ENCODE measurements at regions not wholly inside any gene's neighbourhood (a gene's known extent, or its start where the extent isn't known, plus 50 kb on each side); places are given as distances from the start of the nearest gene placed in this dataset.

- peak; percentile 56 for DNase-seq
Observed at GRCh38 chr22:27405672-27406388, 395.7 kb downstream of the MN1 start.

GRCh38 chr22:27406389-27406861 is 395.1 kb downstream of the MN1 start:
- no peak for DNase-seq

GRCh38 chr22:27407369-27407985 is 394.1 kb downstream of the MN1 start:
- DNase-seq, result no peak

- no peak for DNase-seq
Observed at GRCh38 chr22:27408068-27408467, 393.5 kb downstream of the MN1 start.

GRCh38 chr22:27409299-27409698 is 392.3 kb downstream of the MN1 start:
- DNase-seq, result no peak

GRCh38 chr22:27412866-27413445 is 388.6 kb downstream of the MN1 start:
- DNase-seq, result no peak

GRCh38 chr22:27413702-27414101 is 387.9 kb downstream of the MN1 start:
- no peak for DNase-seq

GRCh38 chr22:27416511-27417420 is 384.8 kb downstream of the MN1 start:
- no peak for DNase-seq

GRCh38 chr22:27417421-27417814 is 384.1 kb downstream of the MN1 start:
- DNase-seq, result no peak

- no peak for DNase-seq
Observed at GRCh38 chr22:27418261-27418660, 383.3 kb downstream of the MN1 start.

GRCh38 chr22:27419473-27419872 is 382.1 kb downstream of the MN1 start:
- no peak for DNase-seq

GRCh38 chr22:27420195-27420816 is 381.2 kb downstream of the MN1 start:
- DNase-seq, result no peak

- DNase-seq, result no peak
Observed at GRCh38 chr22:27420817-27421361, 380.7 kb downstream of the MN1 start.

GRCh38 chr22:27422442-27422841 is 379.1 kb downstream of the MN1 start:
- DNase-seq, result no peak

GRCh38 chr22:27424319-27424718 is 377.2 kb downstream of the MN1 start:
- DNase-seq, result no peak

- DNase-seq, result no peak
Observed at GRCh38 chr22:27429476-27429875, 372.1 kb downstream of the MN1 start.

- DNase-seq, result no peak
Observed at GRCh38 chr22:27431081-27431480, 370.5 kb downstream of the MN1 start.

GRCh38 chr22:27431896-27432295 is 369.7 kb downstream of the MN1 start:
- no peak for DNase-seq

GRCh38 chr22:27433099-27433498 is 368.5 kb downstream of the MN1 start:
- DNase-seq, result no peak

GRCh38 chr22:27433585-27434190 is 367.9 kb downstream of the MN1 start:
- DNase-seq, result no peak

- DNase-seq, result no peak
Observed at GRCh38 chr22:27434898-27435297, 366.7 kb downstream of the MN1 start.

Data from activated CD4-positive, alpha-beta T cell treated with anti-CD3 and anti-CD28 coated beads, Interleukin-2, Interleukin-6, amounts not matched to agents 100 ng/mL and 50 ng/mL, durations not matched to agents 16 hours and 8 hours (primary cell).